Ovary (tissue), 7 donors: ENCODE measurements at regions not wholly inside any gene's neighbourhood (a gene's known extent, or its start where the extent isn't known, plus 50 kb on each side); places are given as distances from the start of the nearest gene placed in this dataset.
A peak's percentile ranks its signal among the peaks of the same experiment; 100 is the strongest.

Experiments
- DNase-seq, 5 donors: peaks; one replicate each; pipeline ENCODE4 v3.0.0-alpha.2; 2019 to 2020
- H3K27ac ChIP-seq, 2 donors: fragments of 200-600 bp; one replicate each; pipeline versions ENCODE4 v1.5.1 to v1.8.0; 2019 to 2022
- H3K27me3 ChIP-seq: fragments of 200-600 bp; one replicate; pipeline ENCODE4 v1.8.0; 2022
- H3K36me3 ChIP-seq: fragments of 200-600 bp; sonication (generic); one replicate; pipeline ENCODE4 v1.5.1; 2019
- H3K4me1 ChIP-seq: one replicate; pipeline ENCODE4 v1.8.1; 2013; ENCODE audit warnings: mild to moderate bottlenecking, moderate library complexity; ENCODE audit not compliant: insufficient read depth
- H3K4me3 ChIP-seq: fragments of 200-600 bp; sonication (generic); one replicate; pipeline ENCODE4 v1.5.1; 2017
- H3K9me3 ChIP-seq, 2 donors: fragments of 200-600 bp in 1 of 2; sonication (generic) in 1 of 2; one replicate each; pipeline versions ENCODE4 v1.5.1 to v1.8.1; 2013 to 2019; ENCODE audit warnings: mild to moderate bottlenecking in 1 of 2, moderate library complexity in 1 of 2
- EP300 ChIP-seq: sonication (generic); formaldehyde crosslinking; IDR thresholded peaks from one replicate; pipeline ENCODE4 v1.6.1; 2017; ENCODE audit warnings: antibody characterized with exemption
- POLR2A ChIP-seq: fragments of 450-650 bp; IDR thresholded peaks from one replicate; pipeline ENCODE4 v1.6.1; 2017; ENCODE audit warnings: antibody characterized with exemption, mild to moderate bottlenecking, moderate library complexity
- WGBS, 3 donors: extraction: QIAGEN DNeasy Blood & Tissue Kit in 1 of 3; methylation state at CpG; one replicate each; pipeline versions ENCODE4 v1.1.5 to v1.1.7; 2013 to 2017; 5-methylcytosine and 5-hydroxymethylcytosine counted together
- intact Hi-C, 4 donors: fragments of 100-400 bp; cut with DNase I; formaldehyde crosslinking; loops; one replicate each; pipeline versions ENCODE4 v1.11.0 to v1.15.1; 2022 to 2023
- TF ChIP-seq, protein P1 (sequence below), 3 donors: fragments of 450-650 bp in 2 of 3; fragments of 200-600 bp in 1 of 3; IDR thresholded peaks; one replicate each; pipeline versions ENCODE4 v1.5.1 to v1.8.0; 2016 to 2022; ENCODE audit warnings: antibody characterized with exemption in 3 of 3, mild to moderate bottlenecking in 1 of 3
- donor health status: DM: no; HTN: no; CAD: no; lungs with moderate emphysema.
- donor health status: DM: no; HTN: no; CAD: no.
- donor health status: Bipolar disorder and iron deficiency.
- donor health status: DM: no; HTN: no; CAD: no.
- donor health status: DM: yes; HTN: yes; CAD: no.

DNA sequence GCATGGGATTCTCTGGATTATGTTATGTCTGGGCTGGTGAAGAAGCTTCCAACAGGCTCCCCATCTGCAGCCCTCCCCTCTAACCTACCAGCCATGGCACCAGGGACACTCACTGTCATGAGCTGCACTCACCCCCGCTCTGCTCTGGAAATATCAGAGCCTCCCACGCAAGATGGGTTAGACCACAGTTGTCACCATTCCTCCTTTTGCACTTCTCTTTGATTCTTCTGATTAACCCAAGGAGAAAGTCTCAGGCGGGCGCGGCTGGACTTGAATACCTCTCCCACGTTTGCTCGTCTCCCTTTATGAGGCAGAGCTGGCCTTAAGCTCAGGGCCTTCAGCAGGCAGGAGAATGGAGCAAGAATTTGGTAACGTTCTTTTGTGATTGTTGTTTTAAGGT, 128.1 kb downstream of the CEBPB start:
- H3K27ac ChIP-seq, result no peak overlapping the region
- intact Hi-C loops, result loop anchor here in 1 of 4 donors (10.0 kb wide), 1 partner anchor 136 kb away; no protein-coding TSS in a partner anchor

DNA sequence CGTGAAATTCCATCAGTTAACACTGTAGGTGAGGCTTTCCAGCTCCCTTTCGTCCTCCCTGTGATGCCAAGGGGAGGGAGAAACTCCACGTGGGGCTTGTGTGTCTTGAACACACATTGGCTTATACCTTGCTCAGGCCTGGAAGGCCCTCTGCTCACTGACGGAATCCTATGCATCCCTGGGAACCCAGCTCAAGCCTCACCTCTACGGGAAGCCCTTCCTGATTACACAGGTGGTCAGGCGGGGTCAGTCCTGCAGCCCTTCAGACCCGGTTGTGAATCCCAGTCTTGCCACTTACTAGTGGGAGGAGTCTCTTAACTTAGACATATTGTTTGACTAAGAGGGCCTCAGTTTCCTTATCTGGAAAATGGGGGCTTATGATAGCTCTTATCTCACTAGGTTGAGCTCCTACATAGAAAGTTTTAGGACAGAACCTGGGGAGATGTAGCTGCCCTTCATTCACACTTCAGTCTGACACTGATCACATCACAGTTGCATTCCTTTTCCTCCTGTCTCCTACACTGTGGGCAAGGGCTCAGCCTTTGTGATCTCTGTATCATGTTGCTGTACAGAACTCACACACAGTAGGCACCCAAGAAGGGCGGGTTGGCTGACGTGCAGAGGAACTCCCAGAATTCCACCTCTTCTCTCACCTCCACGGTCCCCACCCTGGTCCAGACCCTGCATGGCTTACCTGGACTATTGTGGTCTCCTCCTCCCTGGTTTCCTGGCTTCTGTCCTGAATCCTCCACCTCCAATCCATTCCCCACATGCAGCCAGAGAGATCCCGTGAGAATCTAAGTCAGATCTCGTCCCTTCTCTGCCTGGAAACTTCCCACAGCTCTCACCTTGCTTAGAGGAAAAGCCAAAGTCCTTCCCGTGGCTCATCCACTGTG, 129.6 kb downstream of the CEBPB start:
- Histone ChIP-seq H3K4me3 (peak overlapping the region; percentile 43), H3K36me3 (no peaks in the 10 kb centered on the region), H3K27me3 (no peaks in the 10 kb centered on the region), H3K9me3 (no peaks in the 10 kb centered on the region), H3K4me1 (peaks cover 5% of the 10 kb centered on the region), H3K27ac (peak overlapping the region; percentile 88 to 91)
- no peak for TF ChIP-seq POLR2A
- no peak for TF ChIP-seq EP300
- DNase-seq, result peak in 1 of 5 donors; percentile 45
- 71 to 77% (median 75%) methylated on average over 13 of the region's 13 CpGs for WGBS, 3 donors
- intact Hi-C loops, result no loop called here

More for the DNA sequence above, 128.1 kb downstream of the CEBPB start:
- 78 to 81% (median 80%) methylated on average over 8 of the region's 8 CpGs for WGBS, 3 donors
- no peak for TF ChIP-seq EP300
- TF ChIP-seq, protein P1, sequence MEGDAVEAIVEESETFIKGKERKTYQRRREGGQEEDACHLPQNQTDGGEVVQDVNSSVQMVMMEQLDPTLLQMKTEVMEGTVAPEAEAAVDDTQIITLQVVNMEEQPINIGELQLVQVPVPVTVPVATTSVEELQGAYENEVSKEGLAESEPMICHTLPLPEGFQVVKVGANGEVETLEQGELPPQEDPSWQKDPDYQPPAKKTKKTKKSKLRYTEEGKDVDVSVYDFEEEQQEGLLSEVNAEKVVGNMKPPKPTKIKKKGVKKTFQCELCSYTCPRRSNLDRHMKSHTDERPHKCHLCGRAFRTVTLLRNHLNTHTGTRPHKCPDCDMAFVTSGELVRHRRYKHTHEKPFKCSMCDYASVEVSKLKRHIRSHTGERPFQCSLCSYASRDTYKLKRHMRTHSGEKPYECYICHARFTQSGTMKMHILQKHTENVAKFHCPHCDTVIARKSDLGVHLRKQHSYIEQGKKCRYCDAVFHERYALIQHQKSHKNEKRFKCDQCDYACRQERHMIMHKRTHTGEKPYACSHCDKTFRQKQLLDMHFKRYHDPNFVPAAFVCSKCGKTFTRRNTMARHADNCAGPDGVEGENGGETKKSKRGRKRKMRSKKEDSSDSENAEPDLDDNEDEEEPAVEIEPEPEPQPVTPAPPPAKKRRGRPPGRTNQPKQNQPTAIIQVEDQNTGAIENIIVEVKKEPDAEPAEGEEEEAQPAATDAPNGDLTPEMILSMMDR (IDR thresholded peaks at IDR 0.05), result no peak
- no peak for TF ChIP-seq POLR2A
- DNase-seq, result peak in 1 of 5 donors; percentile 15
- Histone ChIP-seq H3K36me3 (no peaks in the 10 kb centered on the region), H3K27me3 (no peaks in the 10 kb centered on the region), H3K9me3 (no peaks in the 10 kb centered on the region), H3K4me3 (no peak overlapping the region), H3K4me1 (peaks cover 5% of the 10 kb centered on the region)

DNA sequence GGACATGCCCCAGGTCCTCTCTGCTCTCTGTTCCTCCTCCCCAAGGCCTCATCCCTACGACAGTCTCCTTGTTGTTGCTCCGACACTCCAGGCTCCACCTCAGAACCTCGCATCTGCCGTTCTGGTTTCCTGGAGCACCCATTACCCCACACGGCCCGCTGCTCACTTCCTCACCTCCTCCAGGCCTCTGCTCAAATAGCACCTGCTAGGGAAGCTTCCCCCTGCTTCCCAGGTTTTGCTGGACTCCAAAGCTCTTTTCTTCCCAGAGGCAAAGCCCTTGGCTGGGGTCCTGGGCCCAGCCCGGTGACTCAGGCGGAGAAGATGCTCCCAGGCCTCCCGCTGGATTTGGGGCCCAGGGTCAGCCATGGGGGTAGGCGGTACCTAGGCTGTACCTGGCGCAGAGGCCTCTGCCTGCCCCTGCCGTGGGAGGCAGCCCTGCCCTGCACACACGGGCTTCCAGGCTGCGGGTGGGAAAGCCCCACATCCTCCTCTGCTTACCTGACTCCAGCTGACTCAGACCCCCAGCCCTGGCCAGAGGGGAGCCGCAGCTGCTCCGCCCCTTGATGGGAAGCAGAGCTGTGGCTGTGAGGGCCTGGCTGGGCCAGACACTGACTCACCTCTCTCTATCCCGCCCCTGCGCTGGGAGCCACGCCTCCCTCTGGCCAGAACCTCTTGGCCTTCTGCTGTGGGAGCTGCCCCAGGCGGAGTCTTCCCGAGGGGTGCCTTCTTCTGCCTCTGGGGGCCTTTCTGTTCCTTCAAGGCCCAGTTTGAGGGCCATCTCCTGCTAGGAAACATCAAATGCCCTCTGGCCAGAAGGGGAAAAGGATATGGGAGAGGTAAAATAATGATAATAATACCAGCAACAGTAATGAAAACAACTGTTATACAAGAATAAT, 130.5 kb downstream of the CEBPB start:
- H3K27me3 ChIP-seq, result no peaks in the 10 kb centered on the region
- TF ChIP-seq, protein P1 (IDR thresholded peaks at IDR 0.05), result peak in 1 of 3 donors; percentile 1
- TF ChIP-seq POLR2A, result peak; percentile 86
- TF ChIP-seq EP300, result peak; percentile 25
- H3K36me3 ChIP-seq, result no peaks in the 10 kb centered on the region
- no peaks in the 10 kb centered on the region for H3K9me3 ChIP-seq
- 16 to 23% (median 17%) methylated on average over 21 of the region's 21 CpGs for WGBS, 3 donors
- peak overlapping the region; percentile 43 for H3K4me3 ChIP-seq
- H3K4me1 ChIP-seq, result peaks cover 5% of the 10 kb centered on the region
- DNase-seq, result peak; percentile 96 to 97 (median 96)
- H3K27ac ChIP-seq, result peak overlapping the region; percentile 88 to 91
- intact Hi-C loops, result no loop called here

DNA sequence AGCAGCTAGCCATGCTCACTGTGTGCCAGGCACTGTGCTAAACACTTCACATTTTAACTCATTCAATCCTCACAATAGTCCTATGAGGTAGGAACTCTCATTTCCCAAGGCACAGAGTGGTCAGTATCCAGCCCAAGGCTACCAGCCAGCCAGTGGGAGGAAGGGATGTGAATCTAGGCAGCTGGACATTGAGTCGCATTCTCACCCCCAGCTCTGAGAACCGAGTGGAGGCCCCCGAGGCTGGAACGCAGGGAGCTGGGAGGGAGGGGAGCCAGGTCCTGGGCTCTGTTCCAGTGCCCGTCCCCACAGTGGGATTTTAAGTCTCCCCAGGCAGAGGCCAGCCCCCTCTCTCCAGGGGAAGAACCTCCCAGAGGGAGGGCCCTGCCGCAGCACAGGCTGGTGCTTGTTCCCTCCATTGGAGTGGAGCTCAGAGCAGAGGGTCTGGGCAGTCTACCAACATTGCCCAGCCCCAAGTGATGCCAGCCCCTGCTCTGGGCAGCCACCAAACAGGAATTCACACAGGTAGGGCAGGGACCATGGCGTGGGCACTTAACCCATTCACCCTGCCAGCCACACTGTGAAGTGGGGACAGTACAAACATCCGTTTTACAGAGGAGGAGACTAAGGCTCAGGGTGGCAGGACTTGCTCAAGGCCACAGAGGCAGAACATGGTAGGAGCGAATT, 131.3 kb downstream of the CEBPB start:
- H3K27ac ChIP-seq, result peak overlapping the region; percentile 88 to 91
- H3K9me3 ChIP-seq, result no peaks in the 10 kb centered on the region
- WGBS, 3 donors, result 34 to 44% (median 39%) methylated on average over 9 of the region's 9 CpGs
- intact Hi-C loops, result no loop called here
- no peaks in the 10 kb centered on the region for H3K36me3 ChIP-seq
- H3K4me1 ChIP-seq, result peaks cover 5% of the 10 kb centered on the region
- TF ChIP-seq POLR2A (no peak), EP300 (no peak)
- TF ChIP-seq, protein P1 (IDR thresholded peaks at IDR 0.05), result no peak
- DNase-seq, result peak in 4 of 5 donors; percentile 47 to 66 (median 61)
- no peak overlapping the region for H3K4me3 ChIP-seq
- H3K27me3 ChIP-seq, result no peaks in the 10 kb centered on the region
